OCI-LY7 (cell line): ENCODE measurements at regions not wholly inside any gene's neighbourhood (a gene's known extent, or its start where the extent isn't known, plus 50 kb on each side); places are given as distances from the start of the nearest gene placed in this dataset.

Source experiments
- CTCF ChIP-seq: fragments of 200-600 bp; sonication (generic); conservative IDR thresholded peaks from 2 replicates; pipeline ENCODE4 v1.5.1; 2014; ENCODE audit warnings: mild to moderate bottlenecking, antibody characterized with exemption, low read length, moderate library complexity, mixed read lengths
- EZH2phosphoT487 ChIP-seq: fragments of 200-600 bp; sonication (generic); IDR thresholded peaks from 2 replicates; pipeline ENCODE4 v1.6.1; 2018; ENCODE audit warnings: low read depth, borderline replicate concordance, mild to moderate bottlenecking, mixed run types, antibody characterized with exemption, low read length, moderate library complexity, mixed read lengths

DNA sequence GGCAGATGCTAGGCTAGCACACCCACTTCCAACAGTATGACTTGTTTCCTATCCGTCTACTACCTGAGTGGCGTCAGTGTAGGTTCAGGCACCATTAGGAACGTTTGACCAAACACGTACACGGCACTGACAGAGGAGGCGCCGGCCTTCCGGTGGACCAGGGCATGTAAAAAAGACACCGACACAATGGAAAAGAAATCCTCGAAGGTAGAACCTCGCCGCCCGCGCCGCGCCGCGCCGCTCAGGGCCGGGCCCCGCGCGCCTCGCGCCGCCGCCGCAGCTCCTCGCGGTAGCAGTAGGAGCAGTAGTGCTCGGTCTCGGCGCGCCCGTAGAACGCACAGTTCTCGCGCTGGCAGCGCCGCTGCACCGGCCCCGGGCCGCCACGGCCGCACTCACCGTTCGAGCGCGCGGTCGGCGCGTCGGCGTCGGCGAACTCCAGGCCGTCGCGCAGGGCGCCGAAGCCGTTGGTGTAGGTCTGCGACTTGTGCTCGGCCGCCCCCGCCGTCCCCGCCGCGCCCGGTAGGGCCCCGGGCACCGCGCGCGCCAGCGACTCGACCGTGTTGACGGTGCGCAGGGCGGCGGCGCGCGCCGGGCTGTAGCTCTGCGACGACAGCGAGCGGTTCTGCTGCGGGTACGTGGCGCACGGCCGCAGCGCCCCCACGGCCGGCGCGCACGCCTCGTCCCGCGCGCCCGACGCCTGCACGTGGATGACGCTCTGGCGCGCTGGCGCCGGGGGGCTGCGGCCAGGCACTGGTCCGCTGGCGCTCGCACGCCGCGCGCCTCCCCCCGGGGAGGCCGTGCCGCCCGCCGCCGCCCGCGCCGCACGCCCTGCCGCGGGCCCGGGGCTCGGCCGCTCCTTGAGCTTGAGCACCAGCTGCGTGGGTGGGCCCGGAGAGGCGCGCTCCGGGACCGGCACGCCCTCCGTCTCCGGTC, 156.7 kb downstream of the KLF13 start:
- TF ChIP-seq CTCF (no peak), EZH2phosphoT487 (no peak)
